ENCODE measurements at regions not wholly inside any gene's neighbourhood (a gene's known extent, or its start where the extent isn't known, plus 50 kb on each side); places are given as distances from the start of the nearest gene placed in this dataset.

- TF ChIP-seq CTCF (IDR thresholded peaks at IDR 0.05), result no peak
- TF ChIP-seq POLR2A (IDR thresholded peaks at IDR 0.05), result no peak
These were observed 634.8 kb upstream of the BCHE start for GRCh38 chr3:166472015-166472414.

All from body of pancreas (tissue), 4 donors.